HEK293T (cell line): ENCODE measurements at regions not wholly inside any gene's neighbourhood (a gene's known extent, or its start where the extent isn't known, plus 50 kb on each side); places are given as distances from the start of the nearest gene placed in this dataset.

Experiments used
- CTCF ChIA-PET: fragments of 350-600 bp; formaldehyde crosslinking; extraction: SDS; loops from one replicate; lab custom pipeline; 2021; ENCODE audit warnings: antibody characterized with exemption, inconsistent platforms; lab: Yijun Ruan, JAX
- POLR2A ChIA-PET: fragments of 350-600 bp; formaldehyde crosslinking; extraction: SDS; loops from one replicate; lab custom pipeline; 2020; ENCODE audit warnings: antibody characterized with exemption, inconsistent platforms; lab: Yijun Ruan, JAX
- DNase-seq: peaks from one replicate; pipeline ENCODE4 v3.0.0; 2012; ENCODE audit warnings: mixed read lengths; ENCODE audit errors: extremely low spot score
- ARNT ChIP-seq: fragments of 450-650 bp; IDR thresholded peaks from 2 replicates; pipeline ENCODE4 v1.6.1; 2017; ENCODE audit warnings: mild to moderate bottlenecking
- BHLHE40 ChIP-seq: fragments of 450-650 bp; IDR thresholded peaks from 2 replicates; pipeline ENCODE4 v1.6.1; 2016; ENCODE audit warnings: mild to moderate bottlenecking, moderate library complexity, borderline replicate concordance
- CTBP1 ChIP-seq: fragments of 450-650 bp; IDR thresholded peaks from 2 replicates; pipeline ENCODE4 v1.6.1; 2016; ENCODE audit warnings: borderline replicate concordance
- ELF4 ChIP-seq: fragments of 450-650 bp; IDR thresholded peaks from 2 replicates; pipeline ENCODE4 v1.6.1; 2017; ENCODE audit warnings: antibody characterized with exemption
- FOXA1 ChIP-seq: fragments of 450-650 bp; IDR thresholded peaks from 2 replicates; pipeline ENCODE4 v1.6.1; 2016; ENCODE audit warnings: mild to moderate bottlenecking
- FOXK2 ChIP-seq: fragments of 450-650 bp; IDR thresholded peaks from 2 replicates; pipeline ENCODE4 v1.6.1; 2016; ENCODE audit warnings: mild to moderate bottlenecking
- FOXM1 ChIP-seq: fragments of 450-650 bp; IDR thresholded peaks from 2 replicates; pipeline ENCODE4 v1.6.1; 2017; ENCODE audit warnings: mild to moderate bottlenecking, borderline replicate concordance
- HDGF ChIP-seq: fragments of 450-650 bp; IDR thresholded peaks from 2 replicates; pipeline ENCODE4 v1.6.1; 2017; ENCODE audit warnings: antibody characterized with exemption, borderline replicate concordance
- L3MBTL2 ChIP-seq: fragments of 450-650 bp; conservative IDR thresholded peaks from 2 replicates; pipeline ENCODE4 v1.6.1; 2016; ENCODE audit warnings: mild to moderate bottlenecking
- LEF1 ChIP-seq: fragments of 450-650 bp; IDR thresholded peaks from 2 replicates; pipeline ENCODE4 v1.6.1; 2017; ENCODE audit warnings: mild to moderate bottlenecking, borderline replicate concordance
- NFRKB ChIP-seq: fragments of 450-650 bp; IDR thresholded peaks from 2 replicates; pipeline ENCODE4 v1.6.1; 2016; ENCODE audit warnings: mild to moderate bottlenecking, moderate library complexity
- SP1 ChIP-seq: fragments of 450-650 bp; IDR thresholded peaks from 2 replicates; pipeline ENCODE4 v1.6.1; 2017
- SUZ12 ChIP-seq: fragments of 450-650 bp; IDR thresholded peaks from 2 replicates; pipeline ENCODE4 v1.6.1; 2016; ENCODE audit warnings: mild to moderate bottlenecking
- TARDBP ChIP-seq: fragments of 450-650 bp; IDR thresholded peaks from 2 replicates; pipeline ENCODE4 v1.6.1; 2016
- ZNF384 ChIP-seq: fragments of 450-650 bp; IDR thresholded peaks from 2 replicates; pipeline ENCODE4 v1.6.1; 2016
- TF ChIP-seq, protein P1 (sequence below): fragments of 450-650 bp; IDR thresholded peaks from 2 replicates; pipeline ENCODE4 v1.6.1; 2016

DNA sequence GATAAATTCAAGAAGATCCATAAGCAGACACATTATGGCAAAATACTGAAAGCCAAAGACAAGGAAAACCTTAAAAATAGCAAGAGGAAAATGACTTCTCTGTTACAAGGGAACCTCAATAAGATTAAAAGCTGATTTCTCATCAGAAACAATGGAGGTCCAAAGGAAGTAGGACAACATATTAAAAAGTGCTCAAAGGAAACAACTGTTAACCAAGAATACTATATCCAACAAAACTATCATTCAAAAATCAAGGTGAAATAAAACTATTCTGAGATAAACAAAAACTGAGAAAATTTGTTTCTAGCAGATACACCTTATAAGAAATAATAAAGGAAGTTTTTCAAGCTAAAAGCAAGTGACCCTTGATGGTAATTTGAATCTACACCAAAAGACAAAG is 314.7 kb upstream of the ROPN1 start:
- TF ChIP-seq ZNF384 (no peak), FOXK2 (no peak)
- no peak for DNase-seq
- ChIA-PET CTCF (no interaction called here), POLR2A (no interaction called here)

GRCh38 chr3:124313621-124314020 is 321.7 kb upstream of the ROPN1 start:
- TF ChIP-seq CTBP1, result no peak
- TF ChIP-seq SP1, result no peak
- no peak for TF ChIP-seq FOXM1
- TF ChIP-seq BHLHE40, result no peak
- no peak for TF ChIP-seq ARNT
- TF ChIP-seq SUZ12, result no peak
- TF ChIP-seq, protein P1, sequence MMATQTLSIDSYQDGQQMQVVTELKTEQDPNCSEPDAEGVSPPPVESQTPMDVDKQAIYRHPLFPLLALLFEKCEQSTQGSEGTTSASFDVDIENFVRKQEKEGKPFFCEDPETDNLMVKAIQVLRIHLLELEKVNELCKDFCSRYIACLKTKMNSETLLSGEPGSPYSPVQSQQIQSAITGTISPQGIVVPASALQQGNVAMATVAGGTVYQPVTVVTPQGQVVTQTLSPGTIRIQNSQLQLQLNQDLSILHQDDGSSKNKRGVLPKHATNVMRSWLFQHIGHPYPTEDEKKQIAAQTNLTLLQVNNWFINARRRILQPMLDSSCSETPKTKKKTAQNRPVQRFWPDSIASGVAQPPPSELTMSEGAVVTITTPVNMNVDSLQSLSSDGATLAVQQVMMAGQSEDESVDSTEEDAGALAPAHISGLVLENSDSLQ, result no peak
- no peak for TF ChIP-seq ZNF384
- TF ChIP-seq ELF4, result no peak
- TF ChIP-seq LEF1, result no peak
- TF ChIP-seq FOXA1, result no peak
- TF ChIP-seq NFRKB, result no peak
- TF ChIP-seq L3MBTL2, result no peak
- no peak for TF ChIP-seq HDGF
- TF ChIP-seq TARDBP, result no peak
- no peak for TF ChIP-seq FOXK2
- DNase-seq, result no peak
- CTCF ChIA-PET, result no interaction called here
- POLR2A ChIA-PET, result no interaction called here

- ChIA-PET CTCF (no interaction called here), POLR2A (no interaction called here)
- DNase-seq, result no peak
- TF ChIP-seq NFRKB (no peak), ZNF384 (no peak), BHLHE40 (no peak), FOXK2 (no peak), TARDBP (no peak), ELF4 (no peak), ARNT (no peak), LEF1 (no peak), CTBP1 (no peak), L3MBTL2 (no peak), HDGF (no peak), FOXA1 (no peak), SP1 (no peak), SUZ12 (no peak), FOXM1 (no peak)
- TF ChIP-seq, protein P1, result no peak
Measured at GRCh38 chr3:124315215-124316033, 323.5 kb upstream of the ROPN1 start.

- TF ChIP-seq, protein P1, result no peak
- TF ChIP-seq ELF4, result no peak
- TF ChIP-seq BHLHE40, result no peak
- TF ChIP-seq SUZ12, result no peak
- no peak for TF ChIP-seq LEF1
- no peak for TF ChIP-seq FOXA1
- TF ChIP-seq ZNF384, result no peak
- no peak for TF ChIP-seq CTBP1
- TF ChIP-seq SP1, result no peak
- no peak for TF ChIP-seq L3MBTL2
- CTCF ChIA-PET, result no interaction called here
- DNase-seq, result no peak
- POLR2A ChIA-PET, result no interaction called here
Measured at GRCh38 chr3:124316034-124316287, 324.0 kb upstream of the ROPN1 start.

- CTCF ChIA-PET, result interaction anchor here (0.7 to 1.4 kb wide), 2 partner anchors 20 to 236 kb away, joined by 3 read pairs; no protein-coding TSS in a partner anchor
- DNase-seq, result no peak
- TF ChIP-seq FOXM1, result no peak
- no peak for TF ChIP-seq SP1
- TF ChIP-seq FOXA1, result no peak
- TF ChIP-seq BHLHE40, result no peak
- TF ChIP-seq CTBP1, result no peak
- no peak for TF ChIP-seq ELF4
- TF ChIP-seq ZNF384, result no peak
- no peak for TF ChIP-seq TARDBP
- no peak for TF ChIP-seq NFRKB
- no peak for TF ChIP-seq LEF1
- TF ChIP-seq HDGF, result no peak
- TF ChIP-seq, protein P1, result no peak
- TF ChIP-seq SUZ12, result no peak
- no peak for TF ChIP-seq ARNT
- POLR2A ChIA-PET, result no interaction called here
Measured at GRCh38 chr3:124318014-124318413, 326.1 kb upstream of the ROPN1 start.
